HG03097 (cell line): ENCODE measurements at regions not wholly inside any gene's neighbourhood (a gene's known extent, or its start where the extent isn't known, plus 50 kb on each side); places are given as distances from the start of the nearest gene placed in this dataset.

Experiments used
- ATAC-seq: cut with Tn5 transposase; IDR thresholded peaks from one replicate; pipeline ENCODE4 v1.9.1; 2021; ENCODE audit not compliant: unreplicated experiment, low FRiP score

GRCh38 chr2:220078439-220078838, 451.0 kb downstream of the SLC4A3 start:
- no peak for ATAC-seq

- ATAC-seq = no peak
These were observed 452.2 kb downstream of the SLC4A3 start for GRCh38 chr2:220079595-220079994.

GRCh38 chr2:220081171-220081570, 453.7 kb downstream of the SLC4A3 start:
- ATAC-seq = no peak

GRCh38 chr2:220090050-220090449, 462.6 kb downstream of the SLC4A3 start:
- ATAC-seq = no peak

GRCh38 chr2:220096406-220096805, 469.0 kb downstream of the SLC4A3 start:
- no peak for ATAC-seq

DNA sequence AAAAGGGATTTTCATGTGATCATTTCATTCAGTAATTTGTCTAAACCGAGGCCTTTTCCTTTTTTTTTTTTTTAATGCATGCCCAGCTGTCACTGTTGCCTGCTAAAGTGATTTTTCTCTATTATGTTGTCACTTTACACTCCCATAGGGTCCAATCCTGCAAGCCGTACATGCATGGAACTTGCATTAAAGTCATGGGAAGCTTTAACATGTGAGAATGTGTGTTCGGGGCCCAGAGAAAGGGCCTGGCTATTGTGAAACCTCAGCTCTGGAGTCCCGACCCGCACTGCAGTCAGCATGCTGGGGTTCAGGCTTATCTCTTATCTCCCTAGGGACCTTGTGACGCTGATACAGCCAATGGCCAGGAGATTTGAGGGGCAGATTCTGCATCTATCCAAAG, 474.6 kb downstream of the SLC4A3 start:
- ATAC-seq = no peak

DNA sequence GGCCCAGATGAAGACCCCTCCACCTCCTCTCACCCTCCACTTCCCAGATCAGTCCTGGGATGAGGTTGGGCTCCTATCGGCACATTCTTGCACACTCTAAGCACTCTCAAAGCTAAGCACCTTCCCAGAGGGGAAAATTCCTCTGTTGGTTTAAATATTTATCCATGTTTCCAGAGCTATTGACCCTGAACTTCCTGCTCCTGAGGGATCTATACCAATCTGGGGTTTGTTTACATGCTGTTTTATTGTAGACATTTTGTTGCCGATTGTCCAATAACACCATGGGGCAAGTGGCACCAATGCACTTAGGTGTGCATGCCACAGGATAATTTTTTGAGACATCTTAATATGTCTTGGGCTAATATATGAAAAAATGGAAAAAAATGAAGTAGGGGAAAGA, 476.2 kb downstream of the SLC4A3 start:
- ATAC-seq = no peak

DNA sequence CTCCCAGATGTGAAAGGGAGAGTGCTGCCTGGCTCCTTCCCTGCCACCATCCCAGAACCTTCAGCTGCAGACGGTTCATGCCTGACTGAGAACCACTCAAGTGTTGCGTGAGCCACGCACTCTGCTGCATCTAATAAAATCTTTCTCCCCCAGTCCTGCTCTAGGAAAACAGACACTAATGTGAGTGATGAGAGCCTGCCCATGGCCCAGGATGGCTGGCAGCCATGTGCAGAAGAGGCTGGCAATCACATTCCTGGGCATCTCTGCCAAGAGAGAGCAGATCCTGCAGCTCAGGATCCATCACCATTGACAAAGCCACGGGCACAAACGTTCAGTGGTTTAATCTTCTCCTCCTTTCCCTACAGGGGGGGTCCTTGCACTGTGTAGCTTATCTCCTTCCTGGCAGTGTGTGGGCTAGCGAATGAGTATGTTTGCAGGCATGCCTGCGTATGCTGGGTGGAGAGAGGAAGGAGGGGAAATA, 477.5 kb downstream of the SLC4A3 start:
- ATAC-seq = no peak

GRCh38 chr2:220106065-220106464, 478.6 kb downstream of the SLC4A3 start:
- no peak for ATAC-seq

DNA sequence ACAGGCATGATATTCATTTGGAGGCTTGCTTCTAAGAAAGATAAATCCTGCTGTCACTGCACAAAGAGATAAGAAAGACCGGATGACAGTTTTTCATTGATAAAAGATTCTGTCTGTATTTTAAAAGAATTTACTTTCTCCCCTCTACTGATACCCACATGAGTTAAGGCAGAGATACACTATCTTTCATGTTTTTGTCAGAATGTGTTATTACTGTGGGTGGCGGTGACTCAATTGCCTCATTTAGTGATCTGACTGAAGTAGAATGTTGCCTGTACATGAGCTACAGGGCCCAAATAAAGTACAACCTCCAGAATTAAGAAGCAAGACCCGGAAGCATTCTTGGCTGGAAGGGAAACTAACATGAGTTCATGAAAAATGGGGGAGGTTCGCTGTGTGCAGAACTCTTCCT, 480.0 kb downstream of the SLC4A3 start:
- ATAC-seq = no peak

DNA sequence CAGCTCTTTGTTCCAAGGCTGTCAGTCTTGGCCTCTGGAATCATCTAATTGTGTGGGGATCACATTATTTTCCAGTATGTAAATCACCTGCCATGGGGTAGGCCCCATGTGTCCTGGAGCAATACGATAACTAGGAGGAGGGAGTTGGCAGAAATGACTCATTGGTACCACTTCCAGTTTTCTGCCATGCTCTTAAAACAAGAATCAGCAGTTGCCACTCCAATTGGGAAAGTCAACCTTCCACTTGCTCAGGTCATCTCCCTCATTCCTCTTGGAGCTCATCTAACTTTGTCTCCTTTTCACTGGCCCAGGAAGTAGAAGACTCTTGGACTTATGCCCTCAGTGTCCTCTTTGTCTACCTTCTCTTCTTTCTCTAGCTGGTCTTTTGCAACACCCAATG, 487.0 kb downstream of the SLC4A3 start:
- ATAC-seq = no peak

GRCh38 chr2:220117025-220117424, 489.6 kb downstream of the SLC4A3 start:
- no peak for ATAC-seq

DNA sequence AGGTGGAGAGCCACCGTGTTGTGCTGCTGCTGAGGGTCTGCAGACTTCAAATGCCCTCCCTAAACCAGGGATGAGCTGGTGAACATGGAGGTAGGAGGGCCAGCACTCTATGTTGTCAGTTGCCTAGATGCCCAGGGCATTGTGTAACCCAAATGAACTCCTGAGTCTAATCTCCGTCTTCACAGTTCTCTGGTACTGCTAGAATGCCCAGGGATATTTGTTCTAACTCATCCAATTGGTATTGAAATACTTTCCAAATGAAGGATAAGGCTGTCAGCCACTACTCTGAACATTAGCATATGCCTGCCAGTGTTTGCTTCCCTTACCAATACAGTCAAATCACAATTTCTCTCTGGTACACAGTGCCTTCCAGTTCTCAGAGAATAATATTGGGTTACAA, 492.6 kb downstream of the SLC4A3 start:
- no peak for ATAC-seq

- no peak for ATAC-seq
These were observed 496.3 kb downstream of the SLC4A3 start for GRCh38 chr2:220123751-220124150.

DNA sequence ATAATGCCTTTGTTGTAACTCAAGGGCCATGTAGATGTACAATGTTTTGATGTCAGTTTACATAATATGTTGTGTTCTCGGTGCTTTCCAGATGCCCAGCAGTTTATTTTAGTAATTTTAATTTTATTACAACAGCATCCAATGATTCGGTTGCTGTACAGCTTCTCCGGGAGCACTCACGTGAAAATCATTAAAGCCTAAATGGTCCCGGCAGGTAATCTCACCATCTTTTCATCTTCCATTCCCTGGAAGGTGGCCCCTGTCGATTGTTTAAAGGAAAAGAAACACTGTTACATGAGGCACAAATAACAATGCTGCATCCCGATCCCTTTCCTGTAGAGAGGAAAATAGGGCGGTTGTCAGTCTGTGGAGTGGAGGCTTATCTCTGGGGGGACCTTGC, 498.1 kb downstream of the SLC4A3 start:
- no peak for ATAC-seq

DNA sequence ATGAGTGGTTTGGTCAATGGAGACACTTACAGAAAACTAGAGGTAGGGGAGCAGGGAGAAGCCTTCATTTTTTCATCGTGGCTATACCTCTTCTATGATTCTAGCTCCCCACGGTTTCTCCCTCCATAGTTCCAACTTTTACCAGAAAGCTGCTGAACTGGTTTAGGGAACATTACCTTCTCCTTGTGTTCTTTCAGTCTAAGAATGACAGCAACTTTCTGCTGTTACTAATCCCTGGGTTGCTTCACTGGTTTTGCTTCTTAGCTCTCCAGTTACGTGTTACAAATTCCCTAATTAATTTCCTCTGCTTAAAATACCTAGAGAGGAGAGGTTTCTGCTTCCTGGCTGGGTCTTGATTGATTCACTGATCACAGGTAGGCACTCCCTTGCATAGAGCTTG, 499.9 kb downstream of the SLC4A3 start:
- no peak for ATAC-seq

DNA sequence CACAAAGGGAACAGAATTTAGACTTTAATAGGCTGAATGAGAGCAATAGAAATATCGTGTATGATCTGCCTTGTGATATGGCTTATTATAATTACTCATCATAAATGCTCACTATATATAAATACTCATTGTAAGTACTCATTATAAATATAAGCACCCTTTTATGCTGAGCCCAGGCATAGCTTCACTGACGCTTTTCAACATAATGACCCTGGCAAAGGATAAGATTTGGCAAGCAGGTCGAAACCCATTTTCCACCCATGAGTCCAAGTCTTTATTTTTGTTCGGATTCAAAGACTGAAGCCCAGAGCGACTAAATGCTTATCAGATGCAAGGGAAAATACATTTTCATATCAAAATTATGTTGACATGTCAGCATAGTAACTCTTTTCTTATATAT, 500.4 kb downstream of the SLC4A3 start:
- ATAC-seq = no peak

DNA sequence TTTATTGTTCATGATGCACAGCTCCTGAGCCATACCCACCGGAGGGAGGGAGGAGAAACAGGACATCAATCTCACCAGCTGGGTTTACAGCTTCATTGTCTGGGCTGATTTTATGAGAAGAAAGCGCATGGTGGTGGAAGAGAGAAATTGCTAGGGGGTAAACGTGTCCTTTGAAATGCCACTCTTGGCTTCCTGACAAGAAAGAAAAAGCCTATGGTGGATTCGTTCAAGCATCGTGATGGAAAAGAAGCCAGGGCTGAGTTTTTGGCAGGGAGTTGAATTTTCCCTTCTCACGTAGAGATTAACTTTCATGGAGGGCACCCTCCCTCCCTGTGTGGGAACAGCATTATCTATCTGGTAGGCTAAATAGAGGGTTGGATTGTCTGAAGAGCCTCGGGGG, 502.0 kb downstream of the SLC4A3 start:
- no peak for ATAC-seq

DNA sequence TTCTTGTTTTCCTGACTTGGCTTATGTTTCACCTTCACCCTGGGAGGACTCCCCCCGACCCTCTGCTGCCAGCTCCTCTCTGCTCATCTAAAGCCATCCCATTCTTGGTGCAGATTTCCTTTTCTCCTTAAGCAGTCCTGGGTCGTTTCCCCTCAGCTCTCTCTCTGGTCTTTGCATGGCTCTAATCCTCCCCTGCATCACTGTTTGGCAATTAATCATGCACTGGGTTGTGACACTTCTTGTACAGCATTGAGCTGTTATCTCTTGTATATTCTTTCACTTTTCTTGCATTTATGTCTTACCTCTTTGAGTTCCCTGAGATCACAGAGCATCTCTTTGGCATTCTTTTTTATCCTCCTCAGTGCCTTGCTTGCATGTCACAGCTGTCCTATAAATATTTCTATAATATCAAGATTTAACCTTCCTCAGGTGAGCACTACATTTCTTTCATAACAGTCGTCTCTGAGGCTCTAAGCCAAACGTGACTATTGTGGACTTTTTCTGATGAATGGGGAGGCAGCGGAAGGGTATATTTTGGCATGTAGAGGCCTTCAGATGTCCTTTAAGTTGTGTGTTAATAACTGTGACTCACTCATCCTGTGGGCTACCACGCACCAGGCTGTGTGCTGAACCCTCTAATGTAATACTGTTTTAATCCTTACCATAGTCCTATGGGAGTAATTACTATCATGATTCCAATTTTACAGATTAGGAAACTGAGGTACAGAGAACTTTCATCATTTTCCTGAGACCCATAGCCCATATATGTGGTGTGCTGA, 507.5 kb downstream of the SLC4A3 start:
- ATAC-seq = no peak

DNA sequence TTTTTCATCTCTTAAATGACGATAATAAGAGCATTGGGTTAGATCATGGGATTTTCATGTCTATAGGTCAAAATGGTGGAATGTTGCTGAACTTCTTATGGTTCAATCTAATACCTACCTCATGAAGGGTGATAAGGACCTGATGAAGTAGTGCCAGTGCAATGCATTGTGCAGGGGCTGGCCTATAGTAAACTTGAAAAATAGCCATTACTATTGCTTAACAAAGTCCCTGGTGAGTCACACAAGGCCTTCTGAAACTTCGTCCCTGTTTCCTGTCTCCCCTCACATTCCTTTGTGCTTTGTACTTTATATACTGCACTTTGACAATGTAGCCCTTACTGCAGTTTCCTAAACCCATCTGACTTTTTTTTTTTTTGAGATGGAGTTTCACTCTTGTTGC, 515.9 kb downstream of the SLC4A3 start:
- ATAC-seq = no peak

DNA sequence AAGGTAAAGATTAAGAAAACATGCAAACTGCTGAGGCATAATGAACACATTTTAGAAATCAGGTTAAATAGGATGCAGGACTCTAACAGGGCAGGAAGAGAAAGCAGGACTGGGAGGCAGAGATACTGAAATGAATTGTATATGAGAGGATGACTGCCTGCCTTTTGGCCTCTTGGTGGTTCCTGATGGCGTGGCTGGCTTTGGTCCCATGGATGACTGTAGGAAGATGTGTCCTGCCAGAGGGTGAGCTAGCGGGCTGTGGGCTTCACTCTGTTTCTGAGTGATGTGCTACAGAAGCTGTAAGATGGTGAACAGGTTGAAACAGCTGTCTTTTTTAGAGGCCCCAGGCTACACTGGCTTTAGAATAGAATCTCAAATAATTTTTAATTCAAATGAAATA, 517.0 kb downstream of the SLC4A3 start:
- ATAC-seq = no peak

GRCh38 chr2:220147161-220148038, 520.0 kb downstream of the SLC4A3 start:
- no peak for ATAC-seq
